Fibroblast of villous mesenchyme (primary cell): ENCODE measurements at regions not wholly inside any gene's neighbourhood (a gene's known extent, or its start where the extent isn't known, plus 50 kb on each side); places are given as distances from the start of the nearest gene placed in this dataset.

ENCODE experiments used
- DNase-seq: peaks from one replicate; pipeline ENCODE4 v3.0.0-alpha.2; 2010; ENCODE audit warnings: low read depth
- H3K4me3 ChIP-seq: 2 replicates; pipeline ENCODE4 v1.5.1; 2011; ENCODE audit warnings: low read depth, mild to moderate bottlenecking, low read length
- TF ChIP-seq, protein P1 (sequence below): IDR thresholded peaks from 2 replicates; pipeline ENCODE4 v1.5.1; 2012; ENCODE audit warnings: low read depth, mild to moderate bottlenecking, low read length; ENCODE audit not compliant: insufficient read depth

DNA sequence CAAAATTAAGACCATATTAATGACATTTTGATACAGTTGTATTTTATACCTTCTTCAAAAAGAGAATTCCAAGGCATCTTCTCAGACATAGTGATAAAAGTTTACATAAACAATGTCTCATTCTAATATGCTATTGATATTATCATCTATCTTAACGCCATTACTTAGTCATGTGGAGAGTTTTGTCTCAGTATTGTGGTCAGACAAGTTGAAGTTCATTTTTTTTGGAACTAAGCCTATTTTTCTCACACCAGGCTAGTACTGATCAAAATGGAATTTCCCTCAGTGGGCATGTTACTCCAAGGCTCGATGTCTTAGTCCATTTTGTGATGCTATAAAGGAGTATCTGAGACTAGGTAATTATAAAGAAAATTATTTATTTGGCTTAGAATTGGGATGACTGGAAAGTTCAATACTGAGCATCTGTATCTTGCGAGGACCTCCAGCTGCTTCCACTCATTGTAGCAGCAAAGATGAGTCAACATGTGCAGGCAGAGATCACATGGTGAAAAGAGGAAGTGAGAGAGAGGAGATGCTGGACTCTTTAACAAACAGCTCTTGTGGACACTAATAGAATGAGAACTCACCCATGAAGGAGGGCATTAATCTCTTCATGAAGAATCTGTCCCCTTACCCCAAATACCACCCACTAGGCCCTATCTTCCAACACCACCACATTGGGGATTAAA lies 825.5 kb upstream of the MANEA start:
- TF ChIP-seq, protein P1, sequence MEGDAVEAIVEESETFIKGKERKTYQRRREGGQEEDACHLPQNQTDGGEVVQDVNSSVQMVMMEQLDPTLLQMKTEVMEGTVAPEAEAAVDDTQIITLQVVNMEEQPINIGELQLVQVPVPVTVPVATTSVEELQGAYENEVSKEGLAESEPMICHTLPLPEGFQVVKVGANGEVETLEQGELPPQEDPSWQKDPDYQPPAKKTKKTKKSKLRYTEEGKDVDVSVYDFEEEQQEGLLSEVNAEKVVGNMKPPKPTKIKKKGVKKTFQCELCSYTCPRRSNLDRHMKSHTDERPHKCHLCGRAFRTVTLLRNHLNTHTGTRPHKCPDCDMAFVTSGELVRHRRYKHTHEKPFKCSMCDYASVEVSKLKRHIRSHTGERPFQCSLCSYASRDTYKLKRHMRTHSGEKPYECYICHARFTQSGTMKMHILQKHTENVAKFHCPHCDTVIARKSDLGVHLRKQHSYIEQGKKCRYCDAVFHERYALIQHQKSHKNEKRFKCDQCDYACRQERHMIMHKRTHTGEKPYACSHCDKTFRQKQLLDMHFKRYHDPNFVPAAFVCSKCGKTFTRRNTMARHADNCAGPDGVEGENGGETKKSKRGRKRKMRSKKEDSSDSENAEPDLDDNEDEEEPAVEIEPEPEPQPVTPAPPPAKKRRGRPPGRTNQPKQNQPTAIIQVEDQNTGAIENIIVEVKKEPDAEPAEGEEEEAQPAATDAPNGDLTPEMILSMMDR = no peak
- H3K4me3 ChIP-seq = no peak overlapping the region
- no peak for DNase-seq

DNA sequence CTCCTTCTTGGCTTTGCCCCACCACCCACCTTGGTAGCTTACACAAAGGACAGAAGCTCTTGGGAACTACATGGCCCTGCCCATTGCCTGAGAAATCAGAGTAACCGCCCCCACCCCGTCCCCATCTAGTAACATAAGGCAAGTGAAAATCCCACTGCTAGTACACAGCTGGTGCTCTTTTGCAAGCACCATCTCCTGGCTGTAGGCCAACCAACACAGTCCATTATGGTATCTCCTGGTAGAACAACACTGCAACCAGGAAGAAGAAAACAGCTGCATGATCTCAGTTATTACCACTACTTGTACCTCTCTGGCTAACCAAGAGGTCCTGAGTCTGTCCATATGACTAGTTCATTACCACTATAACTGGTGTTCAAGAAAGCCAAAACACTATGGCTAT lies 841.1 kb upstream of the MANEA start:
- no peak for DNase-seq
- TF ChIP-seq, protein P1 = no peak
- H3K4me3 ChIP-seq = no peak overlapping the region

DNA sequence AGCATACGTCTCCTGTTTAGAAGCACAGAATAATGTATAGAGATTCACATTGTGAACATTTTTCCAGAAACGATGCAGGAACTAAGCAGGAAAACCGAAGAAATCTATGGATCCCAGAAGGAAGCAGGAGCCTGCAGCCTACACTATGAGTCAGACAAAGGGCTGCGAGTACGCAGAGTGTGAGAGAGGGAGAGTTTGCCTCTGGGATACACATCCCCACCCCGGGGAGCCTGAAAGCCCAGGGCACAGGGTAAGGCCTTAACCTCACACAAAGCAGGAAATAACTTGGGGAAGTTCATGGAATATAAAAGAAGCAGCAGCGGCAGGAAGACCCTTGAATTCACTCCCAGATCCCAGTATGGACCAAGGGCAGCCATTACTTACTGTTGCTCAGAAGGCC lies 842.1 kb upstream of the MANEA start:
- H3K4me3 ChIP-seq = no peak overlapping the region
- DNase-seq = no peak
- TF ChIP-seq, protein P1 = no peak

DNA sequence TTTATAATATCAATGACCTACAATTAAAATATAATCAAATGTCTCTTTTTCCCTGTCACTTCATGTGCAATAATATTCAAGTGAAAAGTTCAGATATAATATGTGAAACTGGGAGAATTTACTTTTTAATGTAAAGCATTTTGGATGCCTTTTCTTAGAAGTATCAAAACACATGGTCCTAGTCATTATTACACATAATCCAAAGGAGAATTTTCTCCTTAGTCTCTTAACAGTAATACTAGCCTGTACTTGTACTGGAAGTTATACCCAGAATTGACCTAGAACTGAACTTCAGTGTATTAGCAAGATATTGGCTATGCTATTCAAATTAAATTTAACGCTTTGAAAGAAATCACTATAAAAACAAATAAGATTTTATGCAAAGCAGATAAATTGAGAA lies 842.6 kb upstream of the MANEA start:
- no peak for DNase-seq
- no peak overlapping the region for H3K4me3 ChIP-seq
- TF ChIP-seq, protein P1 = no peak

DNA sequence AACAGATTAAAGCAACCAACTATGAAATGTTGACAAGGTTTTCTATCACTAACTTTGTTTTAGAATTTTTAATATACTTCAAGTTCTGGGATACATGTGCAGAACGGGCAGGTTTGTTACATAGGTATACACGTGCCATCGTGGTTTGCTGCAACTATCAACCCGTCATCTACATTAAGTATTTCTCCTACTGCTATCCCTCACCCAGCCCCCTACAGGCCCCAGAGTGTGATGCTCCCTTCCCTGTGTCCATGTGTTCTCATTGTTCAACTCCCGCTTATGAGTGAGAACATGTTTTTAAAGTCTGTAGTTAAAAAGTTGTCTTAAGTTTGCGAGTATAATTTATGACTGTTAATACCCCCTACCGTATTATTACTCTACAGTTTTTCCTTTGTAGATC lies 844.3 kb upstream of the MANEA start:
- no peak overlapping the region for H3K4me3 ChIP-seq
- TF ChIP-seq, protein P1 = no peak
- DNase-seq = no peak

DNA sequence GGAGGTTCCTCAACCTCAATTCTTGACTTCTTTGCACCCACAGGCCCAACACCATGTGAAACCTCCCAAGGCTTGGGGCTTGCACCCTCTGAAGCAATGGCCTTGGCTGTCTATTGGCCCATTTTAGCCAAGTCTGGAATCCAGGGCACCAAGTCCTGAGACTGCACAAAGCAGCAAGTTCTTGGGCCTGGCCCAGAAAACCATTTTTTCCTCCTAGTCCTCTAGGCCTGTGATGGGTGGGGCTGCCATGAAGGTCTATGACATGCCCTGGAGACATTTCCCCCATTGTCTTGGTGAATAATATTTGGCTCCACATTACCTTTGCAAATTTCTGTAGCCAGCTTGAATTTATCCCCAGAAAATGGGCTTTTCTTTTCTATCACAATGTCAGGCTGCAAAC lies 849.6 kb upstream of the MANEA start:
- H3K4me3 ChIP-seq = no peak overlapping the region
- no peak for DNase-seq
- TF ChIP-seq, protein P1 = no peak

DNA sequence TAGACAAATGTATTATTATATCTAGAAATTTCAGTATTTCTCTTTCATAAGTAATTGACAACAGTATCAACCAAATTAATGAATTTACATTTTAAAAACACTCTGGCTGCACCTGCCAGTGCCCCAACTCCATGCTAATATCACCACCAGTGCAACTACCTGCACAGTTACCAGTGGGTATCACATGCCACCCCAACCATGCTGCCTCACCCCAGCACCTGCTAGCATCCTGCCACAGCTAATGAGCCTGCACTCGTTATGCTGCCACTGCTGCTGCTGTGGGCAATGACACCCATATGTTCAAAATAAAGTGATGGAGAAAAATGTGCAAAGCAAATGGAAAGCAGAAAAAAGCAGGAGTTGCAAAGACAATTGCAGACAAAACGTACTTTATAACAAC lies 855.9 kb upstream of the MANEA start:
- H3K4me3 ChIP-seq = no peak overlapping the region
- TF ChIP-seq, protein P1 = no peak
- DNase-seq = no peak
